MM.1S (cell line): ENCODE measurements at regions not wholly inside any gene's neighbourhood (a gene's known extent, or its start where the extent isn't known, plus 50 kb on each side); places are given as distances from the start of the nearest gene placed in this dataset.

Experiments used
- DNase-seq: peaks from one replicate; pipeline ENCODE4 v3.0.0-alpha.2; 2015
- H2AFZ ChIP-seq: fragments of 300-600 bp; sonication (generic); 2 replicates; pipeline ENCODE4 v1.6.0; 2016; ENCODE audit warnings: antibody characterized with exemption, low read length
- H3F3A ChIP-seq: fragments of 300-600 bp; sonication (generic); 2 replicates; pipeline ENCODE4 v1.6.1; 2016; ENCODE audit warnings: mild to moderate bottlenecking, antibody characterized with exemption, low read length, moderate library complexity, mixed read lengths; ENCODE audit not compliant: insufficient read depth
- H3K27ac ChIP-seq: fragments of 300-600 bp; sonication (generic); 2 replicates; pipeline ENCODE4 v1.5.1; 2016; ENCODE audit warnings: mild to moderate bottlenecking, low read length
- H3K27me3 ChIP-seq: fragments of 300-600 bp; sonication (generic); replicated peaks from 2 replicates; pipeline ENCODE4 v1.6.0; 2016; ENCODE audit warnings: low read length; ENCODE audit not compliant: insufficient read depth
- H3K36me3 ChIP-seq: fragments of 300-600 bp; sonication (generic); replicated peaks from 2 replicates; pipeline ENCODE4 v1.6.1; 2016; ENCODE audit warnings: mild to moderate bottlenecking, low read length, mixed read lengths; ENCODE audit not compliant: insufficient read depth
- H3K4me1 ChIP-seq: fragments of 300-600 bp; sonication (generic); 2 replicates; pipeline ENCODE4 v1.6.1; 2016; ENCODE audit warnings: low read length, mixed read lengths
- H3K4me2 ChIP-seq: fragments of 300-600 bp; sonication (generic); 2 replicates; pipeline ENCODE4 v1.6.0; 2016; ENCODE audit warnings: low read depth, low read length
- H3K4me3 ChIP-seq: fragments of 300-600 bp; sonication (generic); 2 replicates; pipeline ENCODE4 v1.5.1; 2016; ENCODE audit warnings: low read length, mixed read lengths
- H3K79me2 ChIP-seq: fragments of 300-600 bp; sonication (generic); 2 replicates; pipeline ENCODE4 v1.6.1; 2016; ENCODE audit warnings: mixed run types, low read length, mixed read lengths
- H3K9ac ChIP-seq: fragments of 300-600 bp; sonication (generic); 2 replicates; pipeline ENCODE4 v1.6.1; 2016; ENCODE audit warnings: low read length, mixed read lengths
- H3K9me2 ChIP-seq: fragments of 300-600 bp; sonication (generic); replicated peaks from 2 replicates; pipeline ENCODE4 v1.6.1; 2016; ENCODE audit warnings: mild to moderate bottlenecking, low read length, mixed read lengths; ENCODE audit not compliant: insufficient read depth
- H3K9me3 ChIP-seq: fragments of 300-600 bp; sonication (generic); replicated peaks from 2 replicates; pipeline ENCODE4 v1.6.1; 2016; ENCODE audit warnings: mild to moderate bottlenecking, low read length, mixed read lengths; ENCODE audit not compliant: insufficient read depth
- H4K20me1 ChIP-seq: fragments of 300-600 bp; sonication (generic); 2 replicates; pipeline ENCODE4 v1.6.1; 2016; ENCODE audit warnings: mild to moderate bottlenecking, low read length, moderate library complexity, mixed read lengths; ENCODE audit not compliant: insufficient read depth
- CTCF ChIP-seq: fragments of 300-600 bp; sonication (generic); IDR thresholded peaks from 2 replicates; pipeline ENCODE4 v1.5.1; 2016; ENCODE audit warnings: antibody characterized with exemption, low read length, mixed read lengths
- EZH2 ChIP-seq: fragments of 300-600 bp; sonication (generic); optimal IDR thresholded peaks from 2 replicates; pipeline ENCODE3; 2017; ENCODE audit warnings: low read depth, mild to moderate bottlenecking, antibody characterized with exemption, low read length, mixed read lengths
- EZH2phosphoT487 ChIP-seq: fragments of 300-600 bp; sonication (generic); IDR thresholded peaks from 2 replicates; pipeline ENCODE4 v1.6.1; 2018; ENCODE audit warnings: antibody characterized with exemption, low read length

DNA sequence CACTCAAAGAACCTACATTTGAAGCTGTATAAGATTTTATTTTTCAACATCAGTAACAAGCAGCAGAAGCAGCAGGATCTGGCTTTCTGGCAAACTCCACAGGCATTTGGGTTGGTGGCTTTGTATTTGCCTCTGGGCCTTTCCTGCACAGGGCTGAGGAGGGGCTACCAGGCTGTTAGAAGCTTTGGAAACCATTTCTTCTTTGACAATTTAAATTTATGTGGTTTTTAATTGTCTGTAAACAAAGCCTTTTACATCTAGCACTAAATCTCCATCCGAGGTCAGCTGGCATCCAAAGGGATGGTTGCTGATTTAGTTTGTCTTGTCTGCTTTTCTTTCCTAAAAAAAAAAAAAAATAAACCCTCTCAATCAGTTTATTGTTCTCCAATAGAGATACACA is 127.5 kb upstream of the OBI1 start:
- Histone ChIP-seq H3K9me2 (no peaks in the 10 kb centered on the region), H3F3A (peaks cover 17% of the 10 kb centered on the region; the same call in 1 of the 2 replicates), H2AFZ (no peak overlapping the region), H3K4me3 (no peak overlapping the region), H3K9ac (no peak overlapping the region), H3K27me3 (no peaks in the 10 kb centered on the region), H3K4me2 (no peak overlapping the region), H3K79me2 (no peaks in the 10 kb centered on the region), H3K9me3 (no peaks in the 10 kb centered on the region), H3K36me3 (no peaks in the 10 kb centered on the region), H3K4me1 (peaks cover 37% of the 10 kb centered on the region), H4K20me1 (no peaks in the 10 kb centered on the region), H3K27ac (peak overlapping the region; percentile 12; the same call in 1 of the 2 replicates)
- TF ChIP-seq EZH2phosphoT487 (no peak), CTCF (no peak), EZH2 (no peak)
- DNase-seq, result no peak

GRCh38 chr13:78785764-78786163 is 126.8 kb upstream of the OBI1 start:
- Histone ChIP-seq H3K36me3 (no peaks in the 10 kb centered on the region), H4K20me1 (no peaks in the 10 kb centered on the region), H3K4me1 (peaks cover 37% of the 10 kb centered on the region), H3K27me3 (no peaks in the 10 kb centered on the region), H3K4me2 (peak overlapping the region; percentile 6; the same call in 1 of the 2 replicates), H3K9ac (no peak overlapping the region), H3K9me3 (no peaks in the 10 kb centered on the region), H3K27ac (peak overlapping the region; percentile 12; the same call in 1 of the 2 replicates), H3K79me2 (no peaks in the 10 kb centered on the region), H3F3A (peaks cover 17% of the 10 kb centered on the region; the same call in 1 of the 2 replicates), H3K4me3 (no peak overlapping the region), H2AFZ (no peak overlapping the region), H3K9me2 (no peaks in the 10 kb centered on the region)
- TF ChIP-seq EZH2, result no peak
- TF ChIP-seq EZH2phosphoT487, result no peak
- DNase-seq, result peak; percentile 79

DNA sequence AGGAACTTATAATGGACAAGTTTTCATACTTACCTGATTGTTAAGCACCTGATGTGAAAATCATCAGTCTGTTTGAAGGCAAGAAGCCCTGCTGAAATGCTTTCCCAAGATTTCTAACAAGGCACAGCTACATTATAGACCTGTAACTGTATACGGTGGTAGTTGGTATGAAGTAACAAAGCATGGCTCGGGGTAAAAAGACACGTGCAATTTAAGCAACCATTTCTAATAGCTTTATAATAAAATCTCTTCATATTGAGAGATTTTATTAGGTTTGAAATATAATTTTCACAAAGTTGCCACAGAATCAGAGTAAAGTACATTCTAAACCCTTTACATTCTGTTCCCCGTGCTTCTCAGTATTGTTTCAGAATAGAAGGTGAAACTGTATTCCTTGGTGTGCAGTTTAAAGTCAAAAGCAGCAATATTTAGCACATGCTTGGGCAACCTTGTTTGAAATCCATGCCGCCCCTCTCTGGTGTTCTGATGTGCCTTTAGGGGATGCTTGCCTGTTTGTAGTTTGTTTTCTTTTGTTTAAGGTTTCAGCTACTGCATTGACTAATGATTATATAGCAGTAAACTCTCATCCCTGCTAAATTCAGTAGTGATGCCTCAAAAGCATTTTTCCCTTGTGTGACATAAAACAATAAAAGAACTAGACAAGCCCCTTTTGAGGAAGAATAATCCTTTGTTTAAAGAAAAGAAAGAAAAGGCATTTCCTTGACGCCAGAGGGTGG is 125.2 kb upstream of the OBI1 start:
- Histone ChIP-seq H3K9me3 (no peaks in the 10 kb centered on the region), H2AFZ (no peak overlapping the region), H3K9ac (no peak overlapping the region), H3F3A (peaks cover 17% of the 10 kb centered on the region; the same call in 1 of the 2 replicates), H3K4me1 (peaks cover 44% of the 10 kb centered on the region), H3K27ac (no peak overlapping the region), H3K27me3 (no peaks in the 10 kb centered on the region), H3K79me2 (no peaks in the 10 kb centered on the region), H4K20me1 (no peaks in the 10 kb centered on the region), H3K9me2 (no peaks in the 10 kb centered on the region), H3K4me2 (no peak overlapping the region), H3K36me3 (no peaks in the 10 kb centered on the region), H3K4me3 (no peak overlapping the region)
- TF ChIP-seq CTCF, result no peak
- no peak for TF ChIP-seq EZH2
- TF ChIP-seq EZH2phosphoT487, result no peak
- no peak for DNase-seq

- no peak overlapping the region for H3K4me3 ChIP-seq
Observed at GRCh38 chr13:78780708-78781107, 121.8 kb upstream of the OBI1 start.

More at GRCh38 chr13:78780708-78781107, 121.8 kb upstream of the OBI1 start:
- TF ChIP-seq CTCF, result no peak
- peaks cover 7% of the 10 kb centered on the region; the same call in 1 of the 2 replicates for H3F3A ChIP-seq
- no peak overlapping the region for H2AFZ ChIP-seq
- H3K27me3 ChIP-seq, result no peaks in the 10 kb centered on the region
- H3K4me1 ChIP-seq, result peaks cover 24% of the 10 kb centered on the region
- H3K9me3 ChIP-seq, result no peaks in the 10 kb centered on the region
- H3K36me3 ChIP-seq, result no peaks in the 10 kb centered on the region
- DNase-seq, result no peak
- H3K4me2 ChIP-seq, result no peak overlapping the region
- H4K20me1 ChIP-seq, result no peaks in the 10 kb centered on the region
- H3K79me2 ChIP-seq, result no peaks in the 10 kb centered on the region
- H3K27ac ChIP-seq, result no peak overlapping the region
- no peaks in the 10 kb centered on the region for H3K9me2 ChIP-seq
- no peak overlapping the region for H3K9ac ChIP-seq
